GM21423 (cell line): ENCODE measurements at regions not wholly inside any gene's neighbourhood (a gene's known extent, or its start where the extent isn't known, plus 50 kb on each side); places are given as distances from the start of the nearest gene placed in this dataset.
"Not testable (repeated sequence)": the region's sequence is repeated elsewhere in the genome, so short reads cannot be mapped to it uniquely, and the experiment has no call there.

Experiments
- ATAC-seq: cut with Tn5 transposase; IDR thresholded peaks from one replicate; pipeline ENCODE4 v1.9.1; 2021; ENCODE audit warnings: mild to moderate bottlenecking, moderate library complexity; ENCODE audit not compliant: unreplicated experiment

DNA sequence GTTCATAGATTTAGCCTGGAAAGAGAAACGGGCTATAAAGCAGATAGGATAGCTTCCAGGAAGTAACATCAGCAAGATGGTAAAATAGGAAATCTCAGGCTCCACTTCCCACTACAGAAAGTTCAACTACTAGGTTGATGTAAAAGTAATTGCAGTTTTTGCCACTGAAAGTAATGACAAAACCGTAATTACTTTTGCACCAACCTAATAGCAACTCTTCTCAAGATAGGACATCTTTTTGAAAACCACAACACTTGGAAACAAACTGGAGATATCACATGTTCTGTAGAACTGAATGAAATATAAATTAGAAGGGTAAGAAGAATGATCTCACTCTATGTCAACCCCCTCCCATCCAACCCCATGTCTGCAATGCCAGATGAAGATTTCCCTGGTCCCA, 1154.3 kb downstream of the BCL11A start:
- ATAC-seq, result no peak

GRCh38 chr2:59398081-59398480, 1155.4 kb downstream of the BCL11A start:
- ATAC-seq, result no peak

DNA sequence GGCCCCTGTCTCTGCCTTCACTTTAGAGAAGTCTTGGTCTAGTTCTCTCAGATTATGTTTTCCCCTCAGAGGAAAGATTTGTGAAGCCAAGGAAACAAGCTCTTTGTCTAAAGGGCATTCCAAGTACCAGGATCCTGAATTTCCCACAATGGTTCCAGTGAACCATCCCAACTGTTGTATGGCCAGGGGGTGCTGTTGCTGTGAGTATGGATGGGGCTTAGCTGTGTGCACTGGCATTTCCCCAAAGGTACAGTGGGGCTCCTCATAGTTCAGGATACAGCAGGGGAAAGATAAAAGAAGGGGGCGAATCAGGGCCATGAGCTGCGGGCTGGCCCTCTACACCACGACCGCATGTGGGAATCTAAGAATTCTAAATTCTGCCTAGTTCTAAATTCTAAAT, 1154.0 kb upstream of the FANCL start:
- no peak for ATAC-seq

DNA sequence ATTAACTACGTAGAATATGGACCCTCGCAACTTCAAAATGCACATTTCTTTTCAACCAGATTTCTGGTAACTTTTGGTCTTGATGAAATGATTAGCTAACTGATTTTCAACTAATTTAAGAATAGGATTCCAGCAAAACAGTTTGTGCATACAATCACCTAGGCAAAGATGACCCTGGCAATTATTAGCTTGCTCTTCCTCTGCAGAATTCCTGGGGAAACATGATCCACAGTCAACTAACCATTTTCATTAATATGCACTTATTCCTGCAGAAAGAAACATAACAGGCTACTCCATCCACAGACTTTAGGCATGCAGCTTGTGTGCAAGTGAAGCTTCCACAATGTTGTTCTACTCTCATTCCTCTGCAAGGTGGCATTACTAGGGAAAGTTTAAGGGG, 1150.8 kb upstream of the FANCL start:
- ATAC-seq, result no peak

DNA sequence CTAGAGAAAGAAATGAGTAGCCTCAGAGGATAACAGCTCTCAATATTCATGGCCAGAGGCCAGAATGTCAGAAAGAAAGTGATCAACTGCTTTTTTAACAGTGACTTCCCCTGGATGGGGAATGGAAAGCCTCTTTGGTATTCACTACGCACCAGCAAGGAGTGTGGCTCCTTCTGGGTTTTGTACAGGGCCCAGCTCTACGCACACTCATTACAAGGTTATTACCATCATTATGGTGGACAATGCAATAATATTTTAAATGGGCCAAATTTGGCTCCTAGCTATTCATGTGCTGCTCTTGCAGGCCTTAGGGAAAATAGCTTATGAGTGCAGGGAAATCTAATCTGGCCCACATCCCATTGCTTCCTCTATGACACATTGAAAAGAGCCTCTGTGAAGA, 1149.5 kb upstream of the FANCL start:
- no peak for ATAC-seq

DNA sequence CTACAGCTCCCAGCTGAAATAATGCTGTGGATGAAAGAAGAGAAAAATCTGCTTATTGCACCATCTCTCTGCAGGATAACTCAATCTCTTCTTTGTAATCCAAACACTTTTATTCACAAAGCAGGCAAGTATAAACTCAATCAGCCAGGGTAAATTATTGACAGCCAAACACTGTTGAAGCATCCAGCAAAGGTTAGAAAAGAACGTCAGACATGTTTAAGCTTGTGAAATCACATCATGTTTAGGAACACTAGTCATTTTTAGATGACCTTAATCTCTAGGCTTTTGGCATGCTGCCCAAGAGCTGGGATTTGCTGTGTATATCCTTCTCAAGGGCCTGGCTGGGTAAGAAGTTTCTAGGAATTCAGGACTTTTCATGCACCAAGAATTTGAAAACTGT, 1148.1 kb upstream of the FANCL start:
- no peak for ATAC-seq

- no peak for ATAC-seq
Measured at GRCh38 chr2:59385971-59386370, 1144.8 kb upstream of the FANCL start.

- ATAC-seq, result no peak
Measured at GRCh38 chr2:59383473-59383872, 1142.3 kb upstream of the FANCL start.

DNA sequence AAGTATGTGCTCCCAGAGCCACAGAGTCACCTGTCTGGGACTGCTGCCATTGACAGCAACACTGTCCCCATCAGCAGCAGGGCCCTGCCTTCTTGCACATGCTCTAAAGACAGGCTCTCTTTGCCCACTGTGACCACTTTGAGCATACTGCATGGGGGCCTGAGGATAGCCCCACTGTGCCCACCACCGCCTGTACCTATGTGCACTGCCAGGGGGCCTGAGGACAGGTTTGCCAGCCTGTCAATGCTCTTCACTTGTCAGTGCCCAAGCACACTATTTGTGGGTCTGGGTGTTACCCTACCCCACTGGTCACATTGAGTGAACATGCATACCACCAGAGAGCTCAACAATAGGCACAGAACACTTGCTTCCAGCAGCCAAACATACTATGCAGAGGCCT, 1137.0 kb upstream of the FANCL start:
- no peak for ATAC-seq

DNA sequence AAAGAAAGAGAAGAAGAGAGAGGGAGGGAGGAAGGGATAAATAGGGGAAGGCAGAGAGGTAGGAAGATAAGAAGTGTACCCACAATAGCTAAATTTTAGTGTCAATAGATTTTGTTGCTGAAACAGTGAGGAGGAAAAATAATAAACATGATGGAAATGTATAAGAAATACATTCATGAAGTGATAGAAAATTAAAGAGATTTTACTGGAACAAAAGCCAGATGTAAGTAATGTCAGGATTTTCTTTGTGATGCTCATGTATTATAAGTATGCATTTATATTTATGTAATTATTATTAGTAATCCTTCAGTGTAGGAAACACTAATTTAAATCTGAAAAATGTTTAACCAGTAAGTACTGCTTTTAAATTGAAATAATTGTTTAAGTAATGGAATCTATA, 1125.2 kb upstream of the FANCL start:
- ATAC-seq, result no peak

GRCh38 chr2:59354498-59354897, 1113.4 kb upstream of the FANCL start:
- ATAC-seq, result no peak

GRCh38 chr2:59353306-59353921, 1112.3 kb upstream of the FANCL start:
- no peak for ATAC-seq

GRCh38 chr2:59342166-59342565, 1101.0 kb upstream of the FANCL start:
- no peak for ATAC-seq

DNA sequence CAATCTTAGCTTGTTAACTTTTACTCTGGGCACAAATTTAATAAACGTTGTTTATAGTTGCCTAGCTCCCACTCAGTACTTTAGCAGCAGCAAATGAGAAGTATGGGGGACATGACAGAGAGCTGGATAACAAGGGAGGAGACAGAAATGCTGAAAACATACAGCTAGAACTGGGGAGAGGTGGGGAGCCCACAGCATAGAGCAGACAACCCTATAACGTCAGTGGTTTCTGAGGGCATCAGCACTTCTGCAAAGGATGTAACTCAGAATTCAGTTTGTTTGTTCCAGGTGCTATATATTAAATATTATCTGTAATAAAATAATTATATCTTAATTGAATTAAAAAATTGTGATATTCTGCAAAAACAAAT, 1098.7 kb upstream of the FANCL start:
- ATAC-seq, result no peak

DNA sequence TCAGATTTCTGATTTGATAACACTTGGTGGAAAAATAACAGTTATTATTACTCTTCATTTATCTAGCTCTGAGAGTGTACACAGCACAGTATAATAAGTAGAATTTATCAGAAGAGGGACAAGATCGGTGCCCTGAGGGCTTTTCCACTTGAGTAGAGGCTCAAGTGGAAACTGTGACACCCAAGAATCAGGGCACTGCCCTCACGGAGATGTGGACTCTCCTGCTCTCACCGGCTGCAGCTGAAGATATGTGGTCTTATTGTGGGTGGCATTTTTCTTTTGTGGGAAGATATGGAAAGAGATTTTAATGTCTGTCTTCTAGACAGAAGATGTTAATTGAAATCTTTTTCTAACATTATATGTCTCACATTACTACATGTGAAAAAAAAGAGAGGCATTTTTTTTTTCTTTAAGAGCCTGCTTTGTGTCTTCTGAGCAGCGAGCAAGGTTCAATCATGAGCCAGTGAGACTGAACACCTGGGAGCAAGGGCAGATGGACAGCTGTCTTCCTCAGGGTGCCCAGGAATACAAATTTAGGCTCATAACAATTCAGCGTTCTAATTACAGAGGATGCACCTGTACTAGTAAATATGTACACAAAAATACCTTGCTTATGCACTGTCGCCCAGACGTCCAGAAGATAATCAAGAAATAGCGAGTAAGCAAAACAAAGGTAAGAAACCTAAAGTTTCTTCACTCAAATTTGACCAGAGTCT, 1098.2 kb upstream of the FANCL start:
- ATAC-seq, result no peak

DNA sequence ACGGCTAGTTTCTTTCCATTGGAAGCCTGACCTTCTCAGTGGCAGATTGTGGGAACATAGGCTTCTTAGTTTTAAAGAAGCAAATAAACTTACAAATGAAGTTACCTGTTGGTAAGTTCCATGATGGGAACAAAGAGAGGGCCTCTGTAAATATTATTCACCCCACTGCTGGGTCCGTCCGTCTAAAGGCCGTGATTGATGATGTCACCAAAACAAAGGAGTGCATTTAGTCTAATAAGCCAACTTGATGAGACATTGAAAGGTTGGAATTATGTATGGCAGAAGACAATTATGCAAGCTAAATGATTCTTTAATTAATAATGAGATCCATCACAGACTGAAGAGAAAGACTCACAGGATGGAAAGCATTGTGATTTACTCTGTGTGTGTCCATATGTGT, 1091.9 kb upstream of the FANCL start:
- no peak for ATAC-seq

DNA sequence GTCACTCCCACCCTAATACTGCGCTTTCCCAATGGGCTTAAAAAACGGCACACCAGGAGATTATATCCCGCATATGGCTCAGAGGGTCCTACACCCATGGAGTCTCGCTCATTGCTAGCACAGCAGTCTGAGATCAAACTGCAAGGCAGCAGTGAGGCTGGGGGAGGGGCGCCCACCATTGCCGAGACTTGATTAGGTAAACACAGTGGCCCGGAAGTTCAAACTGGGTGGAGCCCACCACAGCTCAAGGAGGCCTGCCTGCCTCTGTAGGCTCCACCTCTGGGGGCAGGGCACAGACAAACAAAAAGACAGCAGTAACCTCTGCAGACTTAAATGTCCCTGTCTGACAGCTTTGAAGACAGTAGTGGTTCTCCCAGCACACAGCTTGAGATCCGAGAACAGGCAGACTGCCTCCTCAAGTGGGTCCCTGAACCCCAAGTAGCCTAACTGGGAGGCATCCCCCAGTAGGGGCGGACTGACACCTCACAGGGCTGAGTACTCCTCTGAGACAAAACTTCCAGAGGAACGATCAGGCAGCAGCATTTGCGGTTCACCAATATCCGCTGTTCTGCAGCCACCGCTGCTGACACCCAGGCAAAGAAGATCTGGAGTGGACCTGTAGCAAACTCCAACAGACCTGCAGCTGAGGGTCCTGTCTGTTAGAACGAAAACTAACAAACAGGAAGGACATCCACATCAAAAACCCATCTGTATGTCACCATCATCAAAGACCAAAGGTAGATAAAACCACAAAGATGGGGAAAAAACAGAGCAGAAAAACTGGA, 1085.6 kb upstream of the FANCL start:
- not testable (repeated sequence) for ATAC-seq

DNA sequence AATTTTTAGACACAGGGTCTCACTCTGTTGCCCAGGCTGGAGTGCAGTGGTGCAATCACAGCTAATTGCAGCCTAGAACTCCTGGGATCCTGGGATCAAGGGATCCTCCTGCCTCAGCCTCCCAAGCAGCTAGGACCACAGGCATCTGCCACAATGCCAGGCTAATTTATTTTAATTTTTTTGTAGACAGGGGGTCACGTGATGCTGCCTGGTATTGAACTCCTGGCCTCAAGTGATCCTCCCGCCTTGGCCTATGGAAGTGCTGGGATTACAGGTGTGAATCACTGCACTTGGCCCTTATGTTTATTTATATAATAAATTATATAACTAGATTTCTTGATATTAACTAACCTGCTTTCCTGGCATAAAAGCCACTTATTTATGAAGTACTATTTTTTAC, 1081.7 kb upstream of the FANCL start:
- ATAC-seq, result no peak

- no peak for ATAC-seq
Measured at GRCh38 chr2:59322005-59322404, 1080.9 kb upstream of the FANCL start.

DNA sequence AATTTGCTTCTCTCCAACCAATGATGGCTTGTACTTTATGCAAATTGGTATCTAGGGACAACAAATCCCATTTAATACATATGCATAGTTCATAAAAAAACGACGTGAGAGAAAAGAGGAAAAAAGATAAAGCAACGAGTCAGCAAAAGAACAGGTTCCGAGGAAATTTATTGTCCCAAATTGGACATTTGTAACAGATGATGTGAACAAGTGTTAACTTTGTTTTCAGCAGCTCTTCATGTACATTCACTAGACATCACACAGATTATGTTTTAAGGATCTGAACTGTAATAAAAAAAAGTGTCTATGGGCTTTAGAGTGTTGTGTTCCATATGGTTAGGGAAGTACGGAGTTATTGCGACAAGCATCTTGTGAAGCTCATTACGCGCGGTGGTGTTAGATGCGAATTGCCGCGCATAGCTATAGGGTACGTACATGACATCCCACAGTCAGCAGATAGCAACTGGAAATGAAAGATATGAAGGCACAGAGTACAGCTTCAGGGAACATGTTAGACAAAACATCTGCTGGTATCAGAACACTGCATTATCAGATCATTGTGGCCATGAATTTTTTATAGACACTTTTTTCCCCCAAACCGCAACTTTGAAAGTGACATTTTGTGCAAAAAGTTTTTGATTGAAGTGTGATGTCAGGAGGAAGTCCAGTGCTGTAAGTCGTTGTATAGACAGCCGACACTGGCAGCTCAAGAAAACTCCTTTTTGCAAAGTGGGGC, 1073.1 kb upstream of the FANCL start:
- no peak for ATAC-seq
